LNCAP (cell line): ENCODE measurements at regions not wholly inside any gene's neighbourhood (a gene's known extent, or its start where the extent isn't known, plus 50 kb on each side); places are given as distances from the start of the nearest gene placed in this dataset.

ENCODE experiments used
- CTCF ChIP-seq: fragments of 450-650 bp; IDR thresholded peaks from 2 replicates; pipeline ENCODE4 v1.5.1; 2017; ENCODE audit warnings: mild to moderate bottlenecking

GRCh38 chr13:107258599-107259187, 690.8 kb upstream of the ARGLU1 start:
- TF ChIP-seq CTCF = no peak

- no peak for TF ChIP-seq CTCF
Observed at GRCh38 chr13:107254392-107254791, 686.5 kb upstream of the ARGLU1 start.

GRCh38 chr13:107252428-107252827, 684.5 kb upstream of the ARGLU1 start:
- no peak for TF ChIP-seq CTCF

- no peak for TF ChIP-seq CTCF
Observed at GRCh38 chr13:107252021-107252420, 684.1 kb upstream of the ARGLU1 start.

GRCh38 chr13:107251341-107251740, 683.4 kb upstream of the ARGLU1 start:
- TF ChIP-seq CTCF = no peak

- no peak for TF ChIP-seq CTCF
Observed at GRCh38 chr13:107250628-107251027, 682.7 kb upstream of the ARGLU1 start.

- TF ChIP-seq CTCF = no peak
Observed at GRCh38 chr13:107244241-107244640, 676.3 kb upstream of the ARGLU1 start.

GRCh38 chr13:107242138-107242537, 674.2 kb upstream of the ARGLU1 start:
- TF ChIP-seq CTCF = no peak
